ENCODE measurements at regions not wholly inside any gene's neighbourhood (a gene's known extent, or its start where the extent isn't known, plus 50 kb on each side); places are given as distances from the start of the nearest gene placed in this dataset.
"Not testable (repeated sequence)": the region's sequence is repeated elsewhere in the genome, so short reads cannot be mapped to it uniquely, and the experiment has no call there.

DNA sequence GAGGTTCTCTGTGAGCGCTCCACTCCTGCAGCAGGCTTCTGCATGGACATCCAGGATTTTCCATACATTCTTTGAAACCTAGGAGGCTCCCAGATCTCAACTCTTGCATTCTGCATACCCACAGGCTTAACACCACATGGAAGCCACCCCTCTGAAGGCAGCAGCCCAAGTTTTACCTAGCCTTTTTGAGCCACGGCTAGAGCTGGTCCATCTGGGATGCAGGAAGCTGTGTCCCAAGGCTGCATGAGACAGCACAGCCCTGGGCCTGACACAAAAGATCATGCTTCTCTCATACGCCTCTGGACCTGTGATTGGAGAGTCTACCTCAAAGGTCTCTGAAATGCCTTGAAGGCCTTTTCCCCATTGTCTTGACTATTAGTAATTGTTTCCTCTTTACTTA is 53.6 kb upstream of the RPRM start:
- H3K9me3 ChIP-seq (ENCODE audit: control insufficient read depth, low read length): no peaks in the 10 kb centered on the region
- no peaks in the 10 kb centered on the region for H3K36me3 ChIP-seq (ENCODE audit: control insufficient read depth, insufficient read depth, low read length)
- 88 to 92% methylated on average over 3 of the region's 3 CpGs for WGBS, 2 experiments (ENCODE audit: insufficient coverage in 2 of 2)
- H3K4me3 ChIP-seq (ENCODE audit: extremely low read depth, insufficient read depth, low read length, poor library complexity, severe bottlenecking): no peak overlapping the region
- H3K27ac ChIP-seq (ENCODE audit: low read depth, low read length, severe bottlenecking): no peak overlapping the region
- H3K4me1 ChIP-seq (ENCODE audit: control insufficient read depth, insufficient read depth, low read length, poor library complexity, severe bottlenecking): no peaks in the 10 kb centered on the region

DNA sequence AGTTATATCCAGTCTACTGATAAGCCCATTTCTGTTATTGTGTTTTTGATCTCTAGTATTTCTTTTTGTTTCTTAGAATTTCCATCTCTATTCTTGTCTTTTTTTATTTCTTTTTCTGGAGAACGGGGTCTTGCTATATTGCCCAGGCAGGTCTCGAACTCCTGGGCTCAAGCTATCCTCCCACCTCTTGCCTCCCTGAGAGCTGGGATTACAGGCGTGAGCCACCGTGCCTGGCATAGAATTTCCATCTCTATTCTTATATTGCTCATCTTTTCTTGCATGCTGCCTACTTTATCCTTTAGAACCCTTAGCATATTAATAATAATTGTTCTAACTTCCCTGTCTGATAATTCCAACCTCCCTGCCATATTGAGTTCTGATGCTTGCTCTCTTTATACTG is 55.2 kb upstream of the RPRM start:
- H3K4me3 ChIP-seq (ENCODE audit: extremely low read depth, insufficient read depth, low read length, poor library complexity, severe bottlenecking); H3K4me1 ChIP-seq (ENCODE audit: control insufficient read depth, insufficient read depth, low read length, poor library complexity, severe bottlenecking); H3K9me3 ChIP-seq (ENCODE audit: control insufficient read depth, low read length); H3K27ac ChIP-seq (ENCODE audit: low read depth, low read length, severe bottlenecking); H3K36me3 ChIP-seq (ENCODE audit: control insufficient read depth, insufficient read depth, low read length): not testable (repeated sequence)
- 92 to 100% methylated on average over 1 to 4 of the region's 4 CpGs for WGBS, 2 experiments (ENCODE audit: insufficient coverage in 2 of 2)

DNA sequence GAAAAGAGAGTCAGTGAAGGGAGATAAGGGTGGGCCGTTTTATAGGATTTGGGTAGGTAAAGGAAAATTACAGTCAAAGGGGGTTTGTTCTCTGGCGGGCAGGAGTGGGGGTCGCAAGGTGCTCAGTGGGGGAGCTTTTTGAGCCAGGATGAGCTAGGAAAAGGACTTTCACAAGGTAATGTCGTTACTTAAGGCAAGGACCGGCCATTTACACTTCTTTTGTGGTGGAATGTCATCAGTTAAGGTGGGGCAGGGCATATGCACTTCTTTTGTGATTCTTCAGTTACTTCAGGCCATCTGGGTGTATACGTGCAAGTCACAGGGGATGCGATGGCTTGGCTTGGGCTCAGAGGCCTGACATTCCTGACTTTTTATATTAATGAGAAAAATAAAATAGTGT is 56.0 kb upstream of the RPRM start:
- H3K4me3 ChIP-seq (ENCODE audit: extremely low read depth, insufficient read depth, low read length, poor library complexity, severe bottlenecking); H3K4me1 ChIP-seq (ENCODE audit: control insufficient read depth, insufficient read depth, low read length, poor library complexity, severe bottlenecking); H3K9me3 ChIP-seq (ENCODE audit: control insufficient read depth, low read length); H3K36me3 ChIP-seq (ENCODE audit: control insufficient read depth, insufficient read depth, low read length); H3K27ac ChIP-seq (ENCODE audit: low read depth, low read length, severe bottlenecking): not testable (repeated sequence)
- whole genome bisulfite sequencing, 2 experiments (ENCODE audit: insufficient coverage in 2 of 2): 16 to 33% methylated on average over 2 to 4 of the region's 7 CpGs

DNA sequence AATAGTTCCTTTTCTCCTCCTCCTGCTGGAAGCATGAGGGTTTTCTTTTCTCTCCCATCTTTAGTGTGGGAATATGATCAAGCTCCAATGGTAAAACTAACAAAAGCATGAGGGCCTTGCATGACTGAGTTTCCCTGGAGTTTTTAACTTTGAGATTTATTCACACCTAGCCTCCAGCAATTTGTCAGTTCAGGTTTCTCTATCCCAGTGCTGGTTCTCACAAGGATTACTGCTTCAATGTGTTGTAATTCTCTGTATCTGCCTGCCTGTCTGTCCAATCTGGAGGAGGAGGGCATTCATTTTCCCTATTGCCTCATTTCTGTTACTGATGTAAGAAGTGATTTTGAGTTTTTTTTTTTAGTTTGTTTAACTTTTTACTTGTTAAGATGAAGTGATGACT is 57.6 kb upstream of the RPRM start:
- Histone ChIP-seq H3K4me1 (ENCODE audit: control insufficient read depth, insufficient read depth, low read length, poor library complexity, severe bottlenecking) (no peaks in the 10 kb centered on the region), H3K36me3 (ENCODE audit: control insufficient read depth, insufficient read depth, low read length) (no peaks in the 10 kb centered on the region), H3K27ac (ENCODE audit: low read depth, low read length, severe bottlenecking) (no peak overlapping the region), H3K4me3 (ENCODE audit: extremely low read depth, insufficient read depth, low read length, poor library complexity, severe bottlenecking) (no peak overlapping the region), H3K9me3 (ENCODE audit: control insufficient read depth, low read length) (peaks cover 9% of the 10 kb centered on the region)

DNA sequence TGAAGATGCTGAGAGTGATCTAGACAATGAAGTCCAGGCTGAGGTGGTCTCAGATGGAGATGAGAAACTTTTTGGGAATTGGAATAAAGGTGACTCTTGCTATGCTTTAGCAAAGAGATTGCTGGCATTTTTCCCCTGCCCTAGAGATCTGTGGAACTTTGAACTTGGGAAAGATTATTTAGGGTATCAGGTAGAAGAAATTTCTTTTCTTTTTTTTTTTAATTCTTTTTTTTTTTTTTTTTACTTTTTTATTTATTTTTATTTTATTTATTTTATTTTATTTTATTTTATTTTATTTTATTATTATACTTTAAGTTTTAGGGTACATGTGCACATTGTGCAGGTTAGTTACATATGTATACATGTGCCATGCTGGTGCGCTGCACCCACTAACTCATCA is 59.5 kb upstream of the RPRM start:
- H3K27ac ChIP-seq (ENCODE audit: low read depth, low read length, severe bottlenecking); H3K36me3 ChIP-seq (ENCODE audit: control insufficient read depth, insufficient read depth, low read length); H3K4me1 ChIP-seq (ENCODE audit: control insufficient read depth, insufficient read depth, low read length, poor library complexity, severe bottlenecking); H3K4me3 ChIP-seq (ENCODE audit: extremely low read depth, insufficient read depth, low read length, poor library complexity, severe bottlenecking); H3K9me3 ChIP-seq (ENCODE audit: control insufficient read depth, low read length): not testable (repeated sequence)
- WGBS, 2 experiments (ENCODE audit: insufficient coverage in 2 of 2): no CpG with 5 or more reads among the region's 1 CpG

DNA sequence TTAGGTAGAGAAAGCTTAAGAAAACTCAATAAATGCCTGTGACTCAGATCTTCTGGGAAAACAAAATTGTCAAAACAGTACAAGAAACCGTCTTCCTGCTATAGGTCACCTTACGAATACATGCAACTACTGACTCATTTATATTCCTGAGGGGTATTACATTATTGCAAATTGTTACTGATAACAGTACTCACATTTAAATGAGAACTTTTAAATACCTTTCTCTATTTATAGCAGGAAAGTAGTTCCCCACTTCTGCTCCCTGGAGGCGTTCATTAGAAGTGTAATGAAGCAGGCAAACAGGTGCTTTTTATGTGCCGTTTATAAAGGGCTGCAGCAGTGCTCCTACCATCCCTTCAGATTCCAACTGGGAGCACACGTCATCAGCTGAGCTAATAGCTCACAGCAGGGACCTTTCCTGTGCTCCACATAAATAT is 65.1 kb upstream of the RPRM start:
- Histone ChIP-seq H3K9me3 (ENCODE audit: control insufficient read depth, low read length) (peaks cover 9% of the 10 kb centered on the region), H3K4me1 (ENCODE audit: control insufficient read depth, insufficient read depth, low read length, poor library complexity, severe bottlenecking) (no peaks in the 10 kb centered on the region), H3K4me3 (ENCODE audit: extremely low read depth, insufficient read depth, low read length, poor library complexity, severe bottlenecking) (no peak overlapping the region), H3K27ac (ENCODE audit: low read depth, low read length, severe bottlenecking) (no peak overlapping the region), H3K36me3 (ENCODE audit: control insufficient read depth, insufficient read depth, low read length) (no peaks in the 10 kb centered on the region)
- WGBS, 2 experiments (ENCODE audit: insufficient coverage in 2 of 2): 15 to 20% methylated on average over 1 to 2 of the region's 5 CpGs

DNA sequence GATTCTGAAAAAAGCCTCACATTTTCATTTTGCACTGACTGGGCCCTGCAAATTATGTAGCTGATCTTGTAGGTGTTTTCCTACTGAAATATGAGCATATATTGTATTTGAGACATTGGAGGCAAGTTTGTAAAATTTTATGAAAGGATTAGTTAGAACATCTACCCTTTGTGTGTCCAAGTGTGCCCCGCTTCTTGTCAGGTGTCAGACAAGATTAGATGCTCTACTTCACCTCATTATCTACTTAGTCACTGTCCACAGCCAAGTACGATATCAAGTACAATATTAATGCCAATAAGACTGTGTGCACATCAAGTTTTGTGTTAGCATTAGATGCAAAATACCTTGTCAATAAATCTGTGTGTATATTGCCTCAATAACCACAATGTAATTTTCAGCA is 67.8 kb upstream of the RPRM start:
- Histone ChIP-seq H3K27ac (ENCODE audit: low read depth, low read length, severe bottlenecking) (no peak overlapping the region), H3K4me3 (ENCODE audit: extremely low read depth, insufficient read depth, low read length, poor library complexity, severe bottlenecking) (no peak overlapping the region)
- WGBS, 2 experiments (ENCODE audit: insufficient coverage in 2 of 2): no CpG with 5 or more reads among the region's 2 CpGs

DNA sequence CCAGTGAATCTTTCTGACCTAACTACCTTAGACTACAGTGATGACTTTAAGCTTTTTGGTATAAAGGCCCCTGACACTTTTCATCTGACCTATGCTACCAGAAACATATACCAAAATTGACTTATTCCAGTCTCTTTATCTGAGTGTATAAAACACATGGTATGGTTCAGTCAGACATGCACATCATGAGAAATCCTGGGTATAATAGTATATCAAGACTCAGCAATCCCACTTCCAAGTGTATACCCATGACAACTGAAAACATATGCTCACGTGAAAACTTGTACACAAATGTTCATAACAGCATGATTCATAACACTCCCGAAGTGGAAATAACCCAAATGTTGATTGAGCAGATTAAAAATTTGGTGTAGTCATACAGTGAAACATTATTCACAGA is 70.0 kb upstream of the RPRM start:
- Histone ChIP-seq H3K36me3 (ENCODE audit: control insufficient read depth, insufficient read depth, low read length) (no peaks in the 10 kb centered on the region), H3K27ac (ENCODE audit: low read depth, low read length, severe bottlenecking) (no peak overlapping the region), H3K9me3 (ENCODE audit: control insufficient read depth, low read length) (no peaks in the 10 kb centered on the region), H3K4me1 (ENCODE audit: control insufficient read depth, insufficient read depth, low read length, poor library complexity, severe bottlenecking) (no peaks in the 10 kb centered on the region), H3K4me3 (ENCODE audit: extremely low read depth, insufficient read depth, low read length, poor library complexity, severe bottlenecking) (no peak overlapping the region)
- WGBS, 2 experiments (ENCODE audit: insufficient coverage in 2 of 2): no CpG with 5 or more reads among the region's 2 CpGs

More for the DNA sequence above, 67.8 kb upstream of the RPRM start:
- Histone ChIP-seq H3K9me3 (ENCODE audit: control insufficient read depth, low read length) (no peaks in the 10 kb centered on the region), H3K4me1 (ENCODE audit: control insufficient read depth, insufficient read depth, low read length, poor library complexity, severe bottlenecking) (no peaks in the 10 kb centered on the region), H3K36me3 (ENCODE audit: control insufficient read depth, insufficient read depth, low read length) (no peaks in the 10 kb centered on the region)

DNA sequence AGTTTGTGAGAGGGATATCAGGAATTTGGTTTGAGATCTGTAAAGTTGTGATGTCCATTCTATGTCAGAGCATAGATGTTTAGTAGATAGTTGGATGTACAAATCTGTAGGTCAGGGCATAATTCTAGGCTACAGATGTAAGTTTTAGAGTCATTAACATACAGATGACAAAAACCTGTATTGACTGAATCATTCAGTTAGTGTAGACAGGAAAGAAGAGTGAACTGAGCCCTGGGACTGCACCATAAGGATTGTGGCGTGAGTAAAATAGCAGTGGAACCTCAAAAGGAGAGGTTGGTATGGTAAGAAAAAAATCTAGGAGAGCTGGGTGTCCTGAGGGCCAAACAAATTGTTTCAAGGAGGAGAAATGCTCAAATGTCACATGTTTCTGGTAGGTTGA is 73.1 kb upstream of the RPRM start:
- Histone ChIP-seq H3K9me3 (ENCODE audit: control insufficient read depth, low read length) (no peaks in the 10 kb centered on the region), H3K4me3 (ENCODE audit: extremely low read depth, insufficient read depth, low read length, poor library complexity, severe bottlenecking) (no peak overlapping the region), H3K36me3 (ENCODE audit: control insufficient read depth, insufficient read depth, low read length) (no peaks in the 10 kb centered on the region), H3K4me1 (ENCODE audit: control insufficient read depth, insufficient read depth, low read length, poor library complexity, severe bottlenecking) (no peaks in the 10 kb centered on the region), H3K27ac (ENCODE audit: low read depth, low read length, severe bottlenecking) (no peak overlapping the region)
- 82 to 92% methylated on average over 1 of the region's 1 CpG for WGBS, 2 experiments (ENCODE audit: insufficient coverage in 2 of 2)

DNA sequence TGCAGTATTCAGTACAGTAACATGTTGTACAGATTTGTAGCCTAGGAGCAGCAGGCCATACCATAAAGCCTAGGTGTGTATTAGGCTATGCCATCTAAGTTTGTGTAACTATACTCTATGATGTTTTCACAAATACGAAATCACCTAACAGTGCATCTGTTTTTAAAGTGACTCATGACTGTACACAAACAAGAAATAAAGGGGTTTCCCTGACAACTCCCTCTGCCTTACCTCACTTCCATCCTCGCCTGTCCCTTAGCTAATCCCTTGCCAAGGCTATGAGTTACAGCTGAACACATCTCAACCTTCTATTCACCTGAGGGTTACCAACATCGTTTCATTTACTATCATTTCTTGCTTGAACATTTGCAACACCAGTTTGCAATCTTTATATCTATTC is 78.6 kb upstream of the RPRM start:
- no peak overlapping the region for H3K4me3 ChIP-seq (ENCODE audit: extremely low read depth, insufficient read depth, low read length, poor library complexity, severe bottlenecking)
- no peak overlapping the region for H3K27ac ChIP-seq (ENCODE audit: low read depth, low read length, severe bottlenecking)
- 88 to 90% methylated on average over 2 of the region's 3 CpGs for WGBS, 2 experiments (ENCODE audit: insufficient coverage in 2 of 2)

DNA sequence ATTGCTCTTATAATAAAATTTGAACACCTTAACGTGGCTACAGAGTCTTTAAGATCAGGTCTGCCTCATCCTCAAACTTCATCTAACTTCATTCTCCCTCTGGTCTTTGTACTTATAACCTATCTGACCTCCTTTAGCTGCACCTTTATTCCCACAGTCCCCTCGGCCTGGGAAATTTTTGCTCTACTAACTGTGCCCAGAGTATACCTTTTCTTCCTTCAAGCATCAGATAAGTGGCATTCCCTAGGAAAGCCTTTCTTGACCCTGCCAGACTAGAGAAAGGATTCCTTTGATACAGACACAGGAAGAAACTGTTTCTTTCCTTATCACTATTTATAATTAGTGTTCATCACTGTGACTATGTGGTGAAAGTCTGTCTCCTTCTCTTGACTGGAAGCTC is 79.2 kb upstream of the RPRM start:
- Histone ChIP-seq H3K36me3 (ENCODE audit: control insufficient read depth, insufficient read depth, low read length) (no peaks in the 10 kb centered on the region), H3K9me3 (ENCODE audit: control insufficient read depth, low read length) (no peaks in the 10 kb centered on the region), H3K4me3 (ENCODE audit: extremely low read depth, insufficient read depth, low read length, poor library complexity, severe bottlenecking) (no peak overlapping the region), H3K27ac (ENCODE audit: low read depth, low read length, severe bottlenecking) (no peak overlapping the region), H3K4me1 (ENCODE audit: control insufficient read depth, insufficient read depth, low read length, poor library complexity, severe bottlenecking) (no peaks in the 10 kb centered on the region)
- 71 to 72% methylated on average over 2 of the region's 2 CpGs for WGBS, 2 experiments (ENCODE audit: insufficient coverage in 2 of 2)

More for the DNA sequence above, 78.6 kb upstream of the RPRM start:
- Histone ChIP-seq H3K36me3 (ENCODE audit: control insufficient read depth, insufficient read depth, low read length) (no peaks in the 10 kb centered on the region), H3K9me3 (ENCODE audit: control insufficient read depth, low read length) (no peaks in the 10 kb centered on the region), H3K4me1 (ENCODE audit: control insufficient read depth, insufficient read depth, low read length, poor library complexity, severe bottlenecking) (no peaks in the 10 kb centered on the region)

DNA sequence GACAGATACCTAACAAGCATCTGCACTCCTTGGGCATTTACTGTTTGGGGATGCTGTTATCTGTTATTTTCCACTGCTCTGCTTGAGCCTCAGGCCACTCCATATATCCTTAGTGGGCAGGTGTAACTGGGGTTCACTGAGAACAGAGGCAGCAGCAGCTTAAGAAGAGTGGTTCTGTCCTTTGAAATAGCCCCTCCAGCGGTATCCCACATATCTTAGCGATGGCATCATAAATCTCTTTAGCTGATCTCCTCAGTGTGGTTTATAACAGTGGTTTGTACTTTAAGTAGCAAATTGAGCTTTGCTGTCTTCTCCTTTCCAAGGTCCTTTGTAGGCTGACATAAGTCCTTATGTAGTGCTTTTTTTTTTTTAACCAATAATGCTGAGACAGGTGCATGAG is 79.7 kb upstream of the RPRM start:
- no peak overlapping the region for H3K27ac ChIP-seq (ENCODE audit: low read depth, low read length, severe bottlenecking)
- 100% methylated on average over 1 of the region's 2 CpGs; no CpG with 5 or more reads in 1 of the 2 experiments for WGBS, 2 experiments (ENCODE audit: insufficient coverage in 2 of 2)
- no peaks in the 10 kb centered on the region for H3K4me1 ChIP-seq (ENCODE audit: control insufficient read depth, insufficient read depth, low read length, poor library complexity, severe bottlenecking)

More for the DNA sequence above, 79.7 kb upstream of the RPRM start:
- Histone ChIP-seq H3K36me3 (ENCODE audit: control insufficient read depth, insufficient read depth, low read length) (no peaks in the 10 kb centered on the region), H3K4me3 (ENCODE audit: extremely low read depth, insufficient read depth, low read length, poor library complexity, severe bottlenecking) (no peak overlapping the region), H3K9me3 (ENCODE audit: control insufficient read depth, low read length) (no peaks in the 10 kb centered on the region)
